HCT116 (cell line): ENCODE measurements at regions not wholly inside any gene's neighbourhood (a gene's known extent, or its start where the extent isn't known, plus 50 kb on each side); places are given as distances from the start of the nearest gene placed in this dataset.

Experiments
- ATAC-seq: fragments of 200-7000 bp; cut with Tn5 transposase; 2 replicates; pipeline ENCODE4 v1.9.1; 2020; ENCODE audit warnings: mild to moderate bottlenecking, moderate library complexity
- BruUV-seq: library from RNA; stranded (reverse); fragments of 400-500 nt; replicated peaks from 2 replicates; lab custom pipeline; 2021; lab: Mats Ljungman, UMichigan
- CTCF ChIA-PET: fragments of 300-600 bp; sonication (Branson Sonifier 250); formaldehyde crosslinking; loops from one replicate; lab custom pipeline; 2021; ENCODE audit warnings: antibody characterized with exemption; lab: Charles Lee
- POLR2A ChIA-PET: fragments of 300-600, 350-600 bp; sonication (Branson Sonifier 250); formaldehyde crosslinking; loops from one replicate; lab custom pipeline; 2021; ENCODE audit warnings: antibody characterized with exemption; lab: Charles Lee
- RAD21 ChIA-PET, 2 experiments: fragments of 300-600 bp; sonication (Branson Sonifier 250); formaldehyde crosslinking; loops; one replicate each; lab custom pipeline; 2023; ENCODE audit warnings: low total read pairs in 2 of 2; ENCODE audit not compliant: uncharacterized antibody in 2 of 2, unreplicated experiment in 2 of 2, low non-redundant PET in 1 of 2; lab: Charles Lee
- DNase-seq: peaks from one replicate; pipeline ENCODE4 v3.0.0-alpha.2; 2010; ENCODE audit warnings: low read depth, low spot score
- H2AFZ ChIP-seq: fragments of 200-600 bp; shearing (Covaris generic), sonication (generic); 2 replicates; pipeline ENCODE4 v1.6.1; 2017; ENCODE audit warnings: low read depth, mixed run types, mixed read lengths, antibody characterized with exemption, low read length; ENCODE audit not compliant: poor library complexity, severe bottlenecking
- H3K27ac ChIP-seq: 2 replicates; pipeline ENCODE4 v1.5.1; 2012; ENCODE audit warnings: low read depth, low read length
- H3K27me3 ChIP-seq: fragments of 200-600 bp; sonication (generic); 2 replicates; pipeline ENCODE4 v1.6.1; 2016; ENCODE audit warnings: mixed run types, low read length, mixed read lengths; ENCODE audit not compliant: insufficient read depth
- H3K36me3 ChIP-seq, 2 experiments: fragments of 200-500 bp in 1 of 2; fragments of 200-600 bp in 1 of 2; sonication (Bioruptor generic) in 1 of 2; sonication (generic) in 1 of 2; 2 replicates each; pipeline versions ENCODE4 v1.5.1 to v1.6.1; 2014 to 2016; ENCODE audit warnings: low read length in 2 of 2, inconsistent platforms in 1 of 2, mixed read lengths in 1 of 2, mixed run types in 1 of 2; ENCODE audit not compliant: insufficient read depth in 2 of 2, control insufficient read depth in 1 of 2
- H3K4me1 ChIP-seq, 2 experiments: fragments of 200-600 bp in 1 of 2; sonication (generic) in 1 of 2; 2 replicates each; pipeline versions ENCODE4 v1.5.1 to v1.6.1; 2012 to 2017; ENCODE audit warnings: low read length in 2 of 2, inconsistent platforms in 1 of 2, mild to moderate bottlenecking in 1 of 2, mixed read lengths in 1 of 2, mixed run types in 1 of 2, moderate library complexity in 1 of 2; ENCODE audit not compliant: insufficient read depth in 2 of 2, control insufficient read depth in 1 of 2
- H3K4me2 ChIP-seq: fragments of 200-600 bp; sonication (generic); 2 replicates; pipeline ENCODE4 v1.6.1; 2017; ENCODE audit warnings: mixed run types, low read length, mixed read lengths
- H3K4me3 ChIP-seq, 2 experiments: fragments of 200-600 bp in 1 of 2; sonication (generic) in 1 of 2; replicated peaks in 1 of 2; 2 replicates each; pipeline ENCODE4 v1.5.1; 2011 to 2016; ENCODE audit warnings: low read length in 2 of 2, control low read depth in 1 of 2, low read depth in 1 of 2, mild to moderate bottlenecking in 1 of 2, mixed read lengths in 1 of 2, mixed run types in 1 of 2
- H3K79me2 ChIP-seq: fragments of 200-600 bp; sonication (generic); 2 replicates; pipeline ENCODE4 v1.6.1; 2017; ENCODE audit warnings: mild to moderate bottlenecking, mixed run types, low read length, moderate library complexity, mixed read lengths; ENCODE audit not compliant: insufficient read depth
- H3K9ac ChIP-seq: fragments of 200-600 bp; sonication (generic); 2 replicates; pipeline ENCODE4 v1.6.1; 2016; ENCODE audit warnings: low read length, mixed read lengths
- H3K9me2 ChIP-seq: fragments of 200-600 bp; sonication (generic), shearing (Covaris generic); 2 replicates; pipeline ENCODE4 v1.6.1; 2017; ENCODE audit warnings: mixed run types, mild to moderate bottlenecking, moderate library complexity; ENCODE audit not compliant: insufficient read depth
- H3K9me3 ChIP-seq, 2 experiments: fragments of 200-500 bp in 1 of 2; fragments of 200-600 bp in 1 of 2; sonication (Bioruptor generic) in 1 of 2; sonication (generic) in 1 of 2; 2 replicates each; pipeline ENCODE4 v1.6.1; 2014 to 2017; ENCODE audit warnings: low read length in 2 of 2, mixed read lengths in 2 of 2, inconsistent platforms in 1 of 2, low read depth in 1 of 2, mild to moderate bottlenecking in 1 of 2, mixed run types in 1 of 2, moderate library complexity in 1 of 2; ENCODE audit not compliant: control insufficient read depth in 1 of 2, insufficient read depth in 1 of 2
- H4K20me1 ChIP-seq: fragments of 200-600 bp; sonication (generic), shearing (Covaris generic); 2 replicates; pipeline ENCODE4 v1.6.1; 2017; ENCODE audit warnings: mixed run types, mild to moderate bottlenecking, moderate library complexity; ENCODE audit not compliant: insufficient read depth
- CEBPB ChIP-seq: IDR thresholded peaks from 2 replicates; pipeline ENCODE4 v1.6.1; 2012; ENCODE audit warnings: low read depth
- CTCF ChIP-seq, 3 experiments: fragments of 200-600 bp in 1 of 3; sonication (generic) in 1 of 3; IDR thresholded peaks in 2 of 3; conservative IDR thresholded peaks in 1 of 3; 2 replicates each; pipeline ENCODE4 v1.5.1; 2012 to 2017; ENCODE audit warnings: low read depth in 2 of 3, low read length in 2 of 3, antibody characterized with exemption in 1 of 3, borderline replicate concordance in 1 of 3, control low read depth in 1 of 3, mild to moderate bottlenecking in 1 of 3, mixed read lengths in 1 of 3, mixed run types in 1 of 3, moderate library complexity in 1 of 3; ENCODE audit not compliant: insufficient read depth in 1 of 3
- EZH2 ChIP-seq: fragments of 200-600 bp; sonication (generic); IDR thresholded peaks from 2 replicates; pipeline ENCODE4 v1.6.1; 2017; ENCODE audit warnings: antibody characterized with exemption, mixed run types
- EZH2phosphoT487 ChIP-seq: fragments of 200-600 bp; IDR thresholded peaks from 2 replicates; pipeline ENCODE4 v1.6.1; 2018; ENCODE audit warnings: antibody characterized with exemption, borderline replicate concordance
- FOSL1 ChIP-seq: IDR thresholded peaks from 2 replicates; pipeline ENCODE4 v1.6.1; 2012; ENCODE audit warnings: low read depth
- MAX ChIP-seq: IDR thresholded peaks from 2 replicates; pipeline ENCODE4 v1.6.1; 2012
- POLR2AphosphoS5 ChIP-seq: IDR thresholded peaks from 2 replicates; pipeline ENCODE4 v1.6.1; 2011; ENCODE audit warnings: mild to moderate bottlenecking, low read depth, low read length, moderate library complexity
- RAD21 ChIP-seq: IDR thresholded peaks from 2 replicates; pipeline ENCODE4 v1.6.1; 2012; ENCODE audit warnings: low read depth, mild to moderate bottlenecking
- SIN3A ChIP-seq: IDR thresholded peaks from 2 replicates; pipeline ENCODE4 v1.6.1; 2012; ENCODE audit warnings: low read depth
- SP1 ChIP-seq: IDR thresholded peaks from 2 replicates; pipeline ENCODE4 v1.6.1; 2012; ENCODE audit warnings: low read depth
- ZFX ChIP-seq: fragments of 450-650 bp; IDR thresholded peaks from 2 replicates; pipeline ENCODE4 v1.6.1; 2017
- intact Hi-C: fragments of 100-400 bp; cut with micrococcal nuclease; formaldehyde crosslinking; loops from 2 replicates; pipeline ENCODE4 v1.10.0; 2022
- TF ChIP-seq, protein P1 (sequence below): IDR thresholded peaks from 2 replicates; pipeline ENCODE4 v1.6.1; 2011; ENCODE audit warnings: mild to moderate bottlenecking, low read length, moderate library complexity; ENCODE audit not compliant: insufficient replicate concordance; ENCODE audit errors: extremely low read depth

DNA sequence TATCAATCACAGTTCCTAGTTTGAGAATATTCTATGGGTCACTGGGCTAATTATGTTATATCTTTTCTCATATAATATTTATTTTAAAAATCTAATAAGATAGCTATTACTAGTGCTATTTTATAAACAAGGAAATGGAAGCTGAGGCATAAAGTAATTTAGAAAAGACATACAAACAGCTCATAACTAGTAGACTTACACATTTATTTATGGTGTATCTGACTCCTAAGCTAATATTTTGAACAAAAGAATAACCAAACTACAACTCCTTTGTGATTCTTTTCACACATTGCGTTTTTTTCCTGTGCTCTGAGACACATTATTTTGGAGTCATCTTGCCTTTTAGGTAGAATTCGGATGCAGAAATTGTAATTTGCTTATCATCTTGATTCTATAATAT is 742.0 kb upstream of the LRRTM4 start:
- Histone ChIP-seq H3K9ac (no peak overlapping the region), H3K9me3 (peaks cover 2 to 7% of the 10 kb centered on the region in 2 experiments; a peak in 3 of 4 replicates), H3K9me2 (no peaks in the 10 kb centered on the region), H4K20me1 (no peaks in the 10 kb centered on the region), H3K36me3 (no peaks in the 10 kb centered on the region), H3K4me2 (no peak overlapping the region), H3K79me2 (no peaks in the 10 kb centered on the region), H2AFZ (no peak overlapping the region), H3K4me3 (no peak overlapping the region), H3K27ac (no peak overlapping the region), H3K27me3 (no peaks in the 10 kb centered on the region), H3K4me1 (no peaks in the 10 kb centered on the region)
- RAD21 ChIA-PET: no interaction called here
- BruUV-seq: no TSS peak
- TF ChIP-seq, protein P1, sequence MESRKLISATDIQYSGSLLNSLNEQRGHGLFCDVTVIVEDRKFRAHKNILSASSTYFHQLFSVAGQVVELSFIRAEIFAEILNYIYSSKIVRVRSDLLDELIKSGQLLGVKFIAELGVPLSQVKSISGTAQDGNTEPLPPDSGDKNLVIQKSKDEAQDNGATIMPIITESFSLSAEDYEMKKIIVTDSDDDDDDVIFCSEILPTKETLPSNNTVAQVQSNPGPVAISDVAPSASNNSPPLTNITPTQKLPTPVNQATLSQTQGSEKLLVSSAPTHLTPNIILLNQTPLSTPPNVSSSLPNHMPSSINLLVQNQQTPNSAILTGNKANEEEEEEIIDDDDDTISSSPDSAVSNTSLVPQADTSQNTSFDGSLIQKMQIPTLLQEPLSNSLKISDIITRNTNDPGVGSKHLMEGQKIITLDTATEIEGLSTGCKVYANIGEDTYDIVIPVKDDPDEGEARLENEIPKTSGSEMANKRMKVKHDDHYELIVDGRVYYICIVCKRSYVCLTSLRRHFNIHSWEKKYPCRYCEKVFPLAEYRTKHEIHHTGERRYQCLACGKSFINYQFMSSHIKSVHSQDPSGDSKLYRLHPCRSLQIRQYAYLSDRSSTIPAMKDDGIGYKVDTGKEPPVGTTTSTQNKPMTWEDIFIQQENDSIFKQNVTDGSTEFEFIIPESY: no peak
- TF ChIP-seq RAD21 (no peak), POLR2AphosphoS5 (no peak), SIN3A (no peak), CTCF (IDR thresholded peaks at IDR 0.05 in 2 of 3, conservative IDR thresholded peaks at IDR 0.05 in 1 of 3; ENCODE audit: borderline replicate concordance in 1 of 3, insufficient read depth in 1 of 3, low read depth in 2 of 3, low read length in 2 of 3) (no peak), MAX (no peak), CEBPB (no peak), ZFX (no peak), SP1 (no peak), EZH2 (no peak), EZH2phosphoT487 (no peak), FOSL1 (no peak)
- ATAC-seq: no peak
- DNase-seq: no peak
- intact Hi-C loops: no loop called here
- POLR2A ChIA-PET: no interaction called here
- CTCF ChIA-PET: no interaction called here
